GM19240 (cell line): ENCODE measurements at regions not wholly inside any gene's neighbourhood (a gene's known extent, or its start where the extent isn't known, plus 50 kb on each side); places are given as distances from the start of the nearest gene placed in this dataset.
"Not testable (repeated sequence)": the region's sequence is repeated elsewhere in the genome, so short reads cannot be mapped to it uniquely, and the experiment has no call there.

Source experiments
- DNase-seq: peaks from one replicate; pipeline ENCODE4 v3.0.0; 2011; ENCODE audit warnings: low spot score; ENCODE audit not compliant: insufficient read length

- no peak for DNase-seq
Observed at GRCh38 chr16:22624800-22625533, 114.3 kb downstream of the NPIPB5 start.

GRCh38 chr16:22625967-22626366 is 115.3 kb downstream of the NPIPB5 start:
- DNase-seq, result no peak

GRCh38 chr16:22627043-22627442 is 116.4 kb downstream of the NPIPB5 start:
- no peak for DNase-seq

- no peak for DNase-seq
Observed at GRCh38 chr16:22628994-22629393, 118.3 kb downstream of the NPIPB5 start.

GRCh38 chr16:22630242-22630641 is 119.6 kb downstream of the NPIPB5 start:
- DNase-seq, result no peak

- no peak for DNase-seq
Observed at GRCh38 chr16:22631264-22631663, 120.6 kb downstream of the NPIPB5 start.

- DNase-seq, result no peak
Observed at GRCh38 chr16:22632606-22633005, 121.9 kb downstream of the NPIPB5 start.

- DNase-seq, result no peak
Observed at GRCh38 chr16:22633280-22633679, 122.6 kb downstream of the NPIPB5 start.

GRCh38 chr16:22633799-22634198 is 123.1 kb downstream of the NPIPB5 start:
- DNase-seq, result no peak

- no peak for DNase-seq
Observed at GRCh38 chr16:22634954-22635353, 124.3 kb downstream of the NPIPB5 start.

- DNase-seq, result no peak
Observed at GRCh38 chr16:22635357-22635761, 124.7 kb downstream of the NPIPB5 start.

GRCh38 chr16:22635801-22636200 is 125.1 kb downstream of the NPIPB5 start:
- DNase-seq, result no peak

- no peak for DNase-seq
Observed at GRCh38 chr16:22638393-22639206, 127.9 kb downstream of the NPIPB5 start.

GRCh38 chr16:22641131-22641628 is 130.5 kb downstream of the NPIPB5 start:
- DNase-seq, result no peak

- DNase-seq, result no peak
Observed at GRCh38 chr16:22642416-22643088, 131.9 kb downstream of the NPIPB5 start.

- not testable (repeated sequence) for DNase-seq
Observed at GRCh38 chr16:22643203-22643602, 132.5 kb downstream of the NPIPB5 start.

GRCh38 chr16:22643886-22644285 is 133.2 kb downstream of the NPIPB5 start:
- no peak for DNase-seq

GRCh38 chr16:22645868-22646267 is 135.2 kb downstream of the NPIPB5 start:
- DNase-seq, result no peak

- no peak for DNase-seq
Observed at GRCh38 chr16:22646948-22647556, 136.4 kb downstream of the NPIPB5 start.

GRCh38 chr16:22648141-22648540 is 137.4 kb downstream of the NPIPB5 start:
- no peak for DNase-seq

GRCh38 chr16:22648941-22649340 is 138.2 kb downstream of the NPIPB5 start:
- DNase-seq, result no peak
